H9 (cell line): ENCODE measurements at regions not wholly inside any gene's neighbourhood (a gene's known extent, or its start where the extent isn't known, plus 50 kb on each side); places are given as distances from the start of the nearest gene placed in this dataset.

ENCODE experiments used
- DNase-seq: peaks from one replicate; pipeline ENCODE4 v3.0.0-alpha.2; 2017
- H2AFZ ChIP-seq: one replicate; pipeline ENCODE4 v1.6.1; 2013; ENCODE audit warnings: mild to moderate bottlenecking, low read length, control low read depth, moderate library complexity
- H2AK5ac ChIP-seq: 2 replicates; pipeline ENCODE4 v1.6.1; 2013; ENCODE audit warnings: low read length, control low read depth, mixed read lengths; ENCODE audit not compliant: insufficient read length
- H2BK120ac ChIP-seq: one replicate; pipeline ENCODE4 v1.6.1; 2013; ENCODE audit warnings: low read depth, mild to moderate bottlenecking, low read length, control low read depth, inconsistent platforms; ENCODE audit not compliant: poor library complexity, severe bottlenecking
- H2BK12ac ChIP-seq: 2 replicates; pipeline ENCODE4 v1.6.1; 2013; ENCODE audit warnings: low read length, control low read depth, mixed read lengths, low read depth; ENCODE audit not compliant: insufficient read length
- H2BK15ac ChIP-seq: 2 replicates; pipeline ENCODE4 v1.6.1; 2013; ENCODE audit warnings: low read depth, low read length, control low read depth
- H2BK20ac ChIP-seq: one replicate; pipeline ENCODE4 v1.6.1; 2013; ENCODE audit warnings: low read depth, mild to moderate bottlenecking, low read length, control low read depth, inconsistent platforms; ENCODE audit not compliant: poor library complexity, severe bottlenecking
- H2BK5ac ChIP-seq: 2 replicates; pipeline ENCODE4 v1.6.1; 2013; ENCODE audit warnings: low read length, control low read depth, mixed read lengths; ENCODE audit not compliant: insufficient read length
- H3K14ac ChIP-seq: 2 replicates; pipeline ENCODE4 v1.6.1; 2013; ENCODE audit warnings: low read length, control low read depth; ENCODE audit not compliant: insufficient read depth
- H3K18ac ChIP-seq: 2 replicates; pipeline ENCODE4 v1.6.1; 2013; ENCODE audit warnings: low read depth, mild to moderate bottlenecking, mixed read lengths, low read length, control low read depth; ENCODE audit not compliant: insufficient read length
- H3K23ac ChIP-seq: 2 replicates; pipeline ENCODE4 v1.6.1; 2013; ENCODE audit warnings: low read length, control low read depth, mixed read lengths, low read depth; ENCODE audit not compliant: insufficient read length
- H3K23me2 ChIP-seq: 2 replicates; pipeline ENCODE4 v1.6.1; 2013; ENCODE audit warnings: low read depth, mild to moderate bottlenecking, mixed read lengths, low read length, control low read depth; ENCODE audit not compliant: insufficient read length, poor library complexity, severe bottlenecking
- H3K27ac ChIP-seq: 2 replicates; pipeline ENCODE4 v1.5.1; 2013; ENCODE audit warnings: low read length, control low read depth, mixed read lengths, low read depth; ENCODE audit not compliant: insufficient read length
- H3K27me3 ChIP-seq: 2 replicates; pipeline ENCODE4 v1.6.1; 2013; ENCODE audit warnings: low read length, control low read depth, inconsistent platforms; ENCODE audit not compliant: insufficient read depth
- H3K4ac ChIP-seq: 2 replicates; pipeline ENCODE4 v1.6.1; 2013; ENCODE audit warnings: low read depth, mild to moderate bottlenecking, control low read depth, inconsistent platforms, low read length, moderate library complexity
- H3K4me1 ChIP-seq: 2 replicates; pipeline ENCODE4 v1.6.1; 2013; ENCODE audit warnings: low read length, control low read depth, inconsistent platforms; ENCODE audit not compliant: insufficient read depth
- H3K4me2 ChIP-seq: 2 replicates; pipeline ENCODE4 v1.6.1; 2013; ENCODE audit warnings: low read length, control low read depth, mixed read lengths; ENCODE audit not compliant: insufficient read length, insufficient read depth
- H3K56ac ChIP-seq: 2 replicates; pipeline ENCODE4 v1.6.1; 2013; ENCODE audit warnings: low read depth, mild to moderate bottlenecking, mixed read lengths, low read length, control low read depth; ENCODE audit not compliant: insufficient read length
- H3K79me1 ChIP-seq: 2 replicates; pipeline ENCODE4 v1.6.1; 2013; ENCODE audit warnings: low read depth, mild to moderate bottlenecking, moderate library complexity, low read length, control low read depth, inconsistent platforms; ENCODE audit not compliant: insufficient read depth, poor library complexity, severe bottlenecking
- H3K79me2 ChIP-seq: 2 replicates; pipeline ENCODE4 v1.6.1; 2013; ENCODE audit warnings: low read length, control low read depth, inconsistent platforms; ENCODE audit not compliant: insufficient read depth
- H3K9ac ChIP-seq: 2 replicates; pipeline ENCODE4 v1.6.1; 2013; ENCODE audit warnings: low read length, control low read depth, mixed read lengths; ENCODE audit not compliant: insufficient read length; ENCODE audit errors: extremely low read depth
- H3K9me3 ChIP-seq: one replicate; pipeline ENCODE4 v1.6.1; 2013; ENCODE audit warnings: low read depth, low read length, inconsistent platforms; ENCODE audit not compliant: control insufficient read depth
- H3T11ph ChIP-seq: one replicate; pipeline ENCODE4 v1.6.1; 2013; ENCODE audit warnings: mild to moderate bottlenecking, low read length, control low read depth, inconsistent platforms
- H4K20me1 ChIP-seq: one replicate; pipeline ENCODE4 v1.6.1; 2013; ENCODE audit not compliant: control insufficient read depth, insufficient read length, insufficient read depth
- H4K5ac ChIP-seq: 2 replicates; pipeline ENCODE4 v1.6.1; 2013; ENCODE audit warnings: low read depth, mild to moderate bottlenecking, mixed read lengths, low read length, control low read depth; ENCODE audit not compliant: insufficient read length
- H4K8ac ChIP-seq: replicated peaks from 2 replicates; pipeline ENCODE4 v1.6.1; 2013; ENCODE audit warnings: low read length, control low read depth, mixed read lengths, low read depth; ENCODE audit not compliant: insufficient read length
- H4K91ac ChIP-seq: 2 replicates; pipeline ENCODE4 v1.6.1; 2013; ENCODE audit warnings: low read depth, mild to moderate bottlenecking, moderate library complexity, mixed read lengths, low read length, control low read depth; ENCODE audit not compliant: insufficient read length
- H3K27ac Mint-ChIP-seq, 3 experiments: 2 replicates in 2 of 3; 3 replicates in 1 of 3; pipeline ENCODE4 v1.8.0; 2020 to 2021; ENCODE audit warnings: mixed read lengths in 3 of 3, mild to moderate bottlenecking in 1 of 3, moderate library complexity in 1 of 3
- H3K27me3 Mint-ChIP-seq: 2 replicates; pipeline ENCODE4 v1.8.0; 2021; ENCODE audit warnings: low read depth, mild to moderate bottlenecking, moderate library complexity, mixed read lengths
- H3K36me3 Mint-ChIP-seq, 3 experiments: 2 replicates in 2 of 3; 3 replicates in 1 of 3; pipeline ENCODE4 v1.8.0; 2020 to 2021; ENCODE audit warnings: low read depth in 3 of 3, mixed read lengths in 3 of 3; ENCODE audit not compliant: insufficient read depth in 1 of 3
- H3K4me1 Mint-ChIP-seq, 2 experiments: 2 replicates each; pipeline ENCODE4 v1.8.0; 2020; ENCODE audit warnings: mixed read lengths in 2 of 2
- H3K4me3 Mint-ChIP-seq, 2 experiments: 2 replicates in 1 of 2; 3 replicates in 1 of 2; pipeline ENCODE4 v1.8.0; 2020 to 2021; ENCODE audit warnings: mild to moderate bottlenecking in 2 of 2, mixed read lengths in 2 of 2, moderate library complexity in 1 of 2
- H3K9me3 Mint-ChIP-seq, 2 experiments: 2 replicates in 1 of 2; 3 replicates in 1 of 2; pipeline ENCODE4 v1.8.0; 2020; ENCODE audit warnings: mild to moderate bottlenecking in 2 of 2, mixed read lengths in 2 of 2, moderate library complexity in 1 of 2
- WGBS: extraction: QIAGEN DNeasy Blood & Tissue Kit; methylation state at CpG from one replicate; pipeline ENCODE4 v1.1.7; 2013; ENCODE audit warnings: missing lambda C conversion rate, low lambda C conversion rate, mixed read lengths; ENCODE audit not compliant: insufficient read length; ENCODE audit errors: extremely low coverage; 5-methylcytosine and 5-hydroxymethylcytosine counted together
- TF ChIP-seq, protein P1 (sequence below): fragments of 200-600 bp; sonication (generic); conservative IDR thresholded peaks from 3 replicates; pipeline ENCODE4 v1.8.0; 2021; ENCODE audit warnings: antibody characterized with exemption, mild to moderate bottlenecking

DNA sequence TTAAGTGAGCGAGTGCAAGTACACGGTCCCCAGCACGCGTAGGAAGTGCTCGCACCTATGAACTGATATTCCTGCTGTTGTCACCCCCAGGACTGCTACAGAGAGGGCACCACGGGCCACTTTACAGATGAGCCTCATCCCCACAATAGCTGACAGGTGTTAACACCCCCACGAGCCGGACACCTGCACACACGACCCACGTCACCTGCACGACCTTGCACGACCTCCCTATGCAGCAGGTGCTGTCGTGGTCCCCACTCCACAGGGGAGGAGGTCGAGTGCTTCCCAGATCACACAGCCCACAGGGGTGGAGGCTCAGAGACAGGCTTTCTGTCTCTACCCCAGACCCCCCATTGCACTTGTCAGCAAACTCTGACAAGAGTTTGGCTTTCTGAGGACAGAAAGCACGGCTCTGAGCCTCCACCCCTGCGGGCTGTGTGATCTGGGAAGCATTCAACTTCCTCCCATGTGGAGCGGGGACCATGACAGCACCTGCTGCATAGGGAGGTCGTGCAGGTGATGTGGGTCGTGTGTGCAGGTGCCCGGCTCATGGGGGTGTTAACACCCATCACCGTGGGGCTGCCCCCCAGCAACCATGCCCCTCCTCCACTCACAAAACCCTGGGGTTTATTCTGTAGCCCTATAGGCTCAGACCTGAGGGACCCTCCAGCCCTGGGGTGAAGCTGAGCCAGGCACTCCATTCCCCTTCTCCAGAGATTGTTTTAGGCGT lies 80.8 kb downstream of the MATN1 start:
- no peak overlapping the region for H3K4ac ChIP-seq
- Mint-ChIP-seq H3K9me3 (peaks cover 2% of the 10 kb centered on the region in 2 experiments; a peak in 4 of 5 replicates), H3K27me3 (peaks cover 1% of the 10 kb centered on the region; the same call in 1 of the 2 replicates), H3K4me3 (no peak overlapping the region), H3K4me1 (peaks cover 0 to 6% of the 10 kb centered on the region in 2 experiments; a peak in 3 of 4 replicates), H3K27ac (peak overlapping the region in 1 of 3 experiments; percentile 53; a peak in 3 of 7 replicates), H3K36me3 (no peaks in the 10 kb centered on the region)
- no peak overlapping the region for H2AK5ac ChIP-seq
- H4K8ac ChIP-seq, result no peak overlapping the region
- H3K23ac ChIP-seq, result no peak overlapping the region
- TF ChIP-seq, protein P1, sequence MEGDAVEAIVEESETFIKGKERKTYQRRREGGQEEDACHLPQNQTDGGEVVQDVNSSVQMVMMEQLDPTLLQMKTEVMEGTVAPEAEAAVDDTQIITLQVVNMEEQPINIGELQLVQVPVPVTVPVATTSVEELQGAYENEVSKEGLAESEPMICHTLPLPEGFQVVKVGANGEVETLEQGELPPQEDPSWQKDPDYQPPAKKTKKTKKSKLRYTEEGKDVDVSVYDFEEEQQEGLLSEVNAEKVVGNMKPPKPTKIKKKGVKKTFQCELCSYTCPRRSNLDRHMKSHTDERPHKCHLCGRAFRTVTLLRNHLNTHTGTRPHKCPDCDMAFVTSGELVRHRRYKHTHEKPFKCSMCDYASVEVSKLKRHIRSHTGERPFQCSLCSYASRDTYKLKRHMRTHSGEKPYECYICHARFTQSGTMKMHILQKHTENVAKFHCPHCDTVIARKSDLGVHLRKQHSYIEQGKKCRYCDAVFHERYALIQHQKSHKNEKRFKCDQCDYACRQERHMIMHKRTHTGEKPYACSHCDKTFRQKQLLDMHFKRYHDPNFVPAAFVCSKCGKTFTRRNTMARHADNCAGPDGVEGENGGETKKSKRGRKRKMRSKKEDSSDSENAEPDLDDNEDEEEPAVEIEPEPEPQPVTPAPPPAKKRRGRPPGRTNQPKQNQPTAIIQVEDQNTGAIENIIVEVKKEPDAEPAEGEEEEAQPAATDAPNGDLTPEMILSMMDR, result no peak
- no peak overlapping the region for H2BK20ac ChIP-seq
- H3K56ac ChIP-seq, result no peak overlapping the region
- no peak overlapping the region for H4K91ac ChIP-seq
- no peaks in the 10 kb centered on the region for H3K27me3 ChIP-seq
- no peak overlapping the region for H2BK120ac ChIP-seq
- no peak overlapping the region for H2BK5ac ChIP-seq
- no peak overlapping the region for H2AFZ ChIP-seq
- H3K4me1 ChIP-seq, result no peaks in the 10 kb centered on the region
- no peak overlapping the region for H3K9ac ChIP-seq
- no peak overlapping the region for H3K14ac ChIP-seq
- no peak for DNase-seq
- no peaks in the 10 kb centered on the region for H3K79me2 ChIP-seq
- no peak overlapping the region for H2BK15ac ChIP-seq
- H3K79me1 ChIP-seq, result no peaks in the 10 kb centered on the region
- no peak overlapping the region for H4K5ac ChIP-seq
- H4K20me1 ChIP-seq, result no peaks in the 10 kb centered on the region
- no peak overlapping the region for H2BK12ac ChIP-seq
- no peak overlapping the region for H3T11ph ChIP-seq
- H3K18ac ChIP-seq, result no peak overlapping the region
- no peak overlapping the region for H3K4me2 ChIP-seq
- H3K23me2 ChIP-seq, result no peaks in the 10 kb centered on the region
- H3K9me3 ChIP-seq, result no peaks in the 10 kb centered on the region
- no CpG with 5 or more reads among the region's 22 CpGs for WGBS
- no peak overlapping the region for H3K27ac ChIP-seq
